ENCODE measurements at regions not wholly inside any gene's neighbourhood (a gene's known extent, or its start where the extent isn't known, plus 50 kb on each side); places are given as distances from the start of the nearest gene placed in this dataset.

- H3K27ac ChIP-seq (replicated peaks in 1 of 4), result no peak overlapping the region
- no peaks in the 10 kb centered on the region for H3K27me3 ChIP-seq
- no peak for TF ChIP-seq POLR2AphosphoS5 (IDR thresholded peaks at IDR 0.05)
- no peak for TF ChIP-seq CTCF (IDR thresholded peaks at IDR 0.05)
- H3K36me3 ChIP-seq, result no peaks in the 10 kb centered on the region
- H3K9me3 ChIP-seq, result no peaks in the 10 kb centered on the region
- intact Hi-C loops (cut with DNase I), result no loop called here
- no peak for DNase-seq (ENCODE audit: extremely low spot score)
- 61% methylated on average over 4 of the region's 4 CpGs for WGBS
- peaks cover 0 to 27% (median 8%) of the 10 kb centered on the region in 4 donors for H3K4me1 ChIP-seq
- no peak overlapping the region for H3K4me3 ChIP-seq
Measured at GRCh38 chr14:58736606-58737005, 98.8 kb downstream of the DACT1 start.

- intact Hi-C loops (cut with DNase I), result no loop called here
Measured at GRCh38 chr14:58737511-58737910, 99.7 kb downstream of the DACT1 start.

GRCh38 chr14:58738189-58738836, 100.6 kb downstream of the DACT1 start:
- no peak overlapping the region for H3K27ac ChIP-seq (replicated peaks in 1 of 4)
- TF ChIP-seq EP300 (IDR thresholded peaks at IDR 0.05) (no peak), POLR2AphosphoS5 (IDR thresholded peaks at IDR 0.05) (no peak), POLR2A (IDR thresholded peaks at IDR 0.05; ENCODE audit: low read depth) (no peak), CTCF (IDR thresholded peaks at IDR 0.05) (no peak)
- peaks cover 0 to 21% (median 7%) of the 10 kb centered on the region in 4 donors for H3K4me1 ChIP-seq
- no peaks in the 10 kb centered on the region for H3K27me3 ChIP-seq
- intact Hi-C loops (cut with DNase I), result no loop called here
- no peaks in the 10 kb centered on the region for H3K9me3 ChIP-seq
- H3K36me3 ChIP-seq, result no peaks in the 10 kb centered on the region
- H3K4me3 ChIP-seq, result no peak overlapping the region
- WGBS, result 71% methylated on average over 3 of the region's 3 CpGs
- DNase-seq (ENCODE audit: extremely low spot score), result no peak

More at GRCh38 chr14:58737511-58737910, 99.7 kb downstream of the DACT1 start:
- no peaks in the 10 kb centered on the region for H3K36me3 ChIP-seq
- WGBS, result 91% methylated on average over 5 of the region's 5 CpGs
- H3K27me3 ChIP-seq, result no peaks in the 10 kb centered on the region
- no peak for DNase-seq (ENCODE audit: extremely low spot score)
- TF ChIP-seq CTCF (IDR thresholded peaks at IDR 0.05) (no peak), EP300 (IDR thresholded peaks at IDR 0.05) (no peak), POLR2AphosphoS5 (IDR thresholded peaks at IDR 0.05) (no peak), POLR2A (IDR thresholded peaks at IDR 0.05; ENCODE audit: low read depth) (no peak)
- H3K4me3 ChIP-seq, result no peak overlapping the region
- H3K27ac ChIP-seq (replicated peaks in 1 of 4), result no peak overlapping the region
- H3K4me1 ChIP-seq, result peaks cover 0 to 21% (median 7%) of the 10 kb centered on the region in 4 donors
- no peaks in the 10 kb centered on the region for H3K9me3 ChIP-seq

GRCh38 chr14:58738876-58739275, 101.1 kb downstream of the DACT1 start:
- Histone ChIP-seq H3K27ac (replicated peaks in 1 of 4) (no peak overlapping the region), H3K36me3 (no peaks in the 10 kb centered on the region), H3K4me1 (peaks cover 0 to 21% (median 7%) of the 10 kb centered on the region in 4 donors), H3K4me3 (no peak overlapping the region), H3K27me3 (no peaks in the 10 kb centered on the region), H3K9me3 (no peaks in the 10 kb centered on the region)
- TF ChIP-seq POLR2AphosphoS5 (IDR thresholded peaks at IDR 0.05) (no peak), POLR2A (IDR thresholded peaks at IDR 0.05; ENCODE audit: low read depth) (no peak), EP300 (IDR thresholded peaks at IDR 0.05) (no peak), CTCF (IDR thresholded peaks at IDR 0.05) (no peak)
- no peak for DNase-seq (ENCODE audit: extremely low spot score)
- intact Hi-C loops (cut with DNase I), result no loop called here
- WGBS, result 72% methylated on average over 2 of the region's 2 CpGs

GRCh38 chr14:58739674-58740073, 101.9 kb downstream of the DACT1 start:
- TF ChIP-seq CTCF (IDR thresholded peaks at IDR 0.05), result no peak
- TF ChIP-seq POLR2A (IDR thresholded peaks at IDR 0.05; ENCODE audit: low read depth), result no peak
- TF ChIP-seq EP300 (IDR thresholded peaks at IDR 0.05), result no peak
- TF ChIP-seq POLR2AphosphoS5 (IDR thresholded peaks at IDR 0.05), result no peak
- Histone ChIP-seq H3K9me3 (no peaks in the 10 kb centered on the region), H3K27me3 (no peaks in the 10 kb centered on the region), H3K36me3 (no peaks in the 10 kb centered on the region), H3K4me1 (peaks cover 0 to 21% (median 7%) of the 10 kb centered on the region in 4 donors), H3K27ac (replicated peaks in 1 of 4) (no peak overlapping the region), H3K4me3 (no peak overlapping the region)
- 86% methylated on average over 3 of the region's 3 CpGs for WGBS
- intact Hi-C loops (cut with DNase I), result no loop called here
- DNase-seq (ENCODE audit: extremely low spot score), result no peak
